Epithelial cell of esophagus (primary cell): ENCODE measurements at regions not wholly inside any gene's neighbourhood (a gene's known extent, or its start where the extent isn't known, plus 50 kb on each side); places are given as distances from the start of the nearest gene placed in this dataset.
"Not testable (repeated sequence)": the region's sequence is repeated elsewhere in the genome, so short reads cannot be mapped to it uniquely, and the experiment has no call there.

Source experiments
- DNase-seq: peaks from one replicate; pipeline ENCODE4 v3.0.0; 2010; ENCODE audit warnings: low read depth
- H3K4me3 ChIP-seq: 2 replicates; pipeline ENCODE4 v1.5.1; 2011; ENCODE audit warnings: mild to moderate bottlenecking, low read length, control low read depth
- TF ChIP-seq, protein P1 (sequence below): IDR thresholded peaks from 2 replicates; pipeline ENCODE4 v1.5.1; 2011; ENCODE audit warnings: low read depth, mild to moderate bottlenecking, low read length, control low read depth, inconsistent platforms; ENCODE audit not compliant: insufficient read depth; ENCODE audit errors: missing control alignments

DNA sequence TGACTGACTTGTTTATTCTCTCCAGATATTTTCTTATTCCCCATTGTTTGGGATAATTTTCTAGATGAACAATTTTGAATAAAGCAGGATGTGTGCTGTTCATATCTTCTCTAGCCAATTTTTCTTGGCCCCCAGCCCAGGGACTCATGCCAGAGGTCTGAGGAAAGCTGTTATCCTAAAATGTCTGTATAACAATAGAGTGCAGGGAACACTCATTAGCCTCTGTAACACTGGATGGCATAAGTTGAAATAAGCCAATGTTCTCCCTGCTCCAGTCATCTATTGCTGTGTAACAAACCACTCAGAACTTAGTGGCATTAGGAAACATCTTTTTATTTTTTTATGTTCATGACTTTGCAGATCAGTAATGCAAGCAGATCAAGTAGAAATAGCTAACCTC is 121.7 kb upstream of the TRIM24 start:
- TF ChIP-seq, protein P1, sequence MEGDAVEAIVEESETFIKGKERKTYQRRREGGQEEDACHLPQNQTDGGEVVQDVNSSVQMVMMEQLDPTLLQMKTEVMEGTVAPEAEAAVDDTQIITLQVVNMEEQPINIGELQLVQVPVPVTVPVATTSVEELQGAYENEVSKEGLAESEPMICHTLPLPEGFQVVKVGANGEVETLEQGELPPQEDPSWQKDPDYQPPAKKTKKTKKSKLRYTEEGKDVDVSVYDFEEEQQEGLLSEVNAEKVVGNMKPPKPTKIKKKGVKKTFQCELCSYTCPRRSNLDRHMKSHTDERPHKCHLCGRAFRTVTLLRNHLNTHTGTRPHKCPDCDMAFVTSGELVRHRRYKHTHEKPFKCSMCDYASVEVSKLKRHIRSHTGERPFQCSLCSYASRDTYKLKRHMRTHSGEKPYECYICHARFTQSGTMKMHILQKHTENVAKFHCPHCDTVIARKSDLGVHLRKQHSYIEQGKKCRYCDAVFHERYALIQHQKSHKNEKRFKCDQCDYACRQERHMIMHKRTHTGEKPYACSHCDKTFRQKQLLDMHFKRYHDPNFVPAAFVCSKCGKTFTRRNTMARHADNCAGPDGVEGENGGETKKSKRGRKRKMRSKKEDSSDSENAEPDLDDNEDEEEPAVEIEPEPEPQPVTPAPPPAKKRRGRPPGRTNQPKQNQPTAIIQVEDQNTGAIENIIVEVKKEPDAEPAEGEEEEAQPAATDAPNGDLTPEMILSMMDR, result no peak
- no peak overlapping the region for H3K4me3 ChIP-seq
- DNase-seq, result no peak

DNA sequence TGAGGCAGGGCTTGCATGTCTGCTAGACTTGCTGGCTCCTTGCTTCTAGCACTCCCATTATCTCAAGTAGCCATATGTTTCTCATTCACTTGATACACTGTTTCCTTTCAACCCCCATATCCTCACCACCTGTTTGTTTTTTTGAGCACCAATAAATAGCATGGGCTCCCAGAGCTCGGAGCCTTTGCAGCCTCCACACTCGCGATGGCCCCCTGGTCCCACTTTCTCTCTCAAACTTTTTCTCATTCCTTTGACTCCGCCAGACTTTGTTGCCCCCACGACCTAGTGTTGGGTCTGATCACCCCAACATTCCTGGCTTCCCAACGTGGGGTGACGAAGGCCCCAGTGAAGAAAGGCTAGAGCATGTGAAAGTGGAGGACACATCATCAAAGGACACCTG is 120.8 kb upstream of the TRIM24 start:
- not testable (repeated sequence) for H3K4me3 ChIP-seq, DNase-seq

DNA sequence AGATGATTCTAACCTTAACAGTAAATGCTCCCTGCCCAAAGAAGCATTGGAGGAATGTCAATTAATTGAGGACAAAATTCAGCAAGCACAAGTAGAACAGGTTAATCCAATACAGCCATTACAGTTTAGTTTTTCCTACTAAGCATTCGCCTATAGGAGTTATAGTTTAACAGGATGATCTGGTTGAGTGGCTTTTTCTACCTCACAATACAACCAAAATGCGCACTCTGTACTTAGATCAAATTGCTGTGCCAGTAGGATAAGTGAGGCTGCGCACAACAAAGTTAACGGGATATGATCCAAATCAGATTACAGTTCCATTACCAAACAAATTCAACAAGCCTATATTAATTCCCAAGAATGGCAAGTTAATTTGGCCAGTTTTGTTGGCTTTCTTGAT is 117.1 kb upstream of the TRIM24 start:
- DNase-seq, result no peak
- H3K4me3 ChIP-seq, result no peak overlapping the region
- TF ChIP-seq, protein P1, result no peak

GRCh38 chr7:138345567-138345966 is 114.5 kb upstream of the TRIM24 start:
- TF ChIP-seq, protein P1, result no peak
- no peak for DNase-seq
- H3K4me3 ChIP-seq, result no peak overlapping the region

- no peak overlapping the region for H3K4me3 ChIP-seq
- TF ChIP-seq, protein P1, result no peak
- DNase-seq, result no peak
Observed at GRCh38 chr7:138346975-138347374, 113.1 kb upstream of the TRIM24 start.

DNA sequence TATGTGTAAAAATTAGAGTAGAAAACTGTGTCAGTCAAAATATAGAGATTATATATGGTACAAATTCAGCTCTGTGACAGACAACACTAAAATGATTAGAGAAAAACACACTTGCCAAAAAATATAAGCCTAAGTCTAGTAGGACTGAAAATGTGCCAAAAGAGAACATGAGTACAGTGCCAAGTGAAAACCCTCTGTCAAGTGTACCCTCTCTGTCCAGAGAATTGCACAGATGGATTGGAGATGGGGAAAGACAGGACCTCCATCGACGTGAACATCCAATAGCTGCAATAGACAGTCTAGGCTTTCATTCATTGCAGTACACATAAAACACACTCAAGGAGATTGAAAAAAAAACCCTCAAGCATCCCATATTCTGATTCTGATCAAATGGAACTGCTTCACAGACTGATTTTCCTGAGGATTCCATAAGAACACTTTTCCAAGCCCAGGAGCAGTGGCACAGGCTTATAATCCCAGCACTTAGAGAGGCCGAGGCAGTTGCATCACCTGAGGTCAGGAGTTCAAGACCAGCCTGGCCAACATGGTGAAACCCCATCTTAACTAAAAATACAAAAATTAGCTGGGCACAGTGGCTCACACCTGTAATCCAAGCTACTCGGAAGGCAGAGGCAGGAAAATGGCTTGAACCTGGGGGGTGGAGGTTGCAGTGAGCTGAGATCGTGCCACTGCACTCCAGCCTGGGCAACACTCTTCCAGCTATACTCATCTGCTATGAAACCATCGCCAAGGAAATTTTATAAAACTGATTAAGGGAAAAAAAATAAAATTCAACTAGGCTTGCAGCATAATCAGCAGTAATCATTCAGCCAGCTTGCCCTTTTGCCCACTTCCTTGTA is 110.0 kb upstream of the TRIM24 start:
- no peak for DNase-seq
- H3K4me3 ChIP-seq, result no peak overlapping the region
- TF ChIP-seq, protein P1, result no peak

DNA sequence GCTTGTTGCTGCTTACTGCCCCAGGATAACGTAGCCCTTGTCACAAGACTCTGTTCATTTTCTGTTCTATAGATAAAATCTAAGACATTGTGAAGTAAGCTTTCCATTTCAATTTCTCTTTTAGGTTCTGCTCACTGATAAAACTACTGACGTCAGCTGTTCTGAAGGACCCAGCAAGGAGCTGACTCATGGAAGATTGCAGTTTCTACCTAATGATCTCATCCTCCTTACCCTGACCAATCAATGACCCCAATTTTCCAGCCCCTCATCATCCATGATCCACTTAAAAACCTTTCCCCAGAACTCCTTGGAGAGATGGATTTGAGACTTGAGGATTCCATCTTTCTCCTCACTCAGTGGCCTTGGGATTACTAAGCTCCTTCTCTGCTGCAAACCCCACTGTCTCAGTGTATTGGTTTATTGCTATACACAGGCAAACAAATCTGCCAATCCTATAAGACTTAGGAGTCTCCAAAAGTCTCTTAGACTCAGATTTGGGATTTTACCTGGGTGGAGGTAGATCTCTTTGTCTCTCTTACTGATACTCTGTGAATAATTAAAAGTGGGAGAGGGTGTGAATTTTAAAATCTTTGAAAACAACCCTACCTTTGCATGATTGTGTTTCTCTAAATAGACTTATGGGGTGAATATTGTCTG is 109.2 kb upstream of the TRIM24 start:
- no peak for DNase-seq
- no peak overlapping the region for H3K4me3 ChIP-seq
- TF ChIP-seq, protein P1, result no peak
